HTR-8/SVneo (cell line): ENCODE measurements at regions not wholly inside any gene's neighbourhood (a gene's known extent, or its start where the extent isn't known, plus 50 kb on each side); places are given as distances from the start of the nearest gene placed in this dataset.
"Not testable (repeated sequence)": the region's sequence is repeated elsewhere in the genome, so short reads cannot be mapped to it uniquely, and the experiment has no call there.

ENCODE experiments used
- DNase-seq: peaks from one replicate; pipeline ENCODE4 v3.0.0; 2011; ENCODE audit warnings: low spot score, mixed read lengths; ENCODE audit not compliant: insufficient read length
- FAIRE-seq: peaks from 2 replicates; lab custom pipeline; 2011; peaks lifted over from hg19 to GRCh38; lab: Jason Lieb, UNC

DNA sequence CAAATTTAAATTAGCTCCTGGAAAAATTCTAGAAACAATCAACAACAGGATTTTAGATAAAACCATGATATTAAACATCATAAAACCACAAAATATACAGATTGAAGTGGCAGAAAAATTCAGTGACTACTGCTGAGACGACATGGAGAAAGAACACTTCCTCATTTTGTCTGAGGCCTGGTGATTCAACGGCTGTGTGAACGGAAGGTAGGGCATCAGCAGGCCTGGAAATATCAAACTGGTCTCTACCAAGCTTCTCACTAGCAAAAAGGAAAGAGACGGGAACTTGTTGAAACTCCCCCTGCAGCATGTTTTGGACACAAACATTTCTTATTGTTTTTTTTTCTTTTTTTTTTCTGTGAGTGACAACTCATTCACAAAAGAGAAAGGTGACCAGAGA lies 58.0 kb upstream of the AHI1 start:
- no peak for FAIRE-seq

GRCh38 chr6:135557582-135557981 lies 60.0 kb upstream of the AHI1 start:
- FAIRE-seq (no peak), DNase-seq (no peak)

More for the DNA sequence above, 58.0 kb upstream of the AHI1 start:
- DNase-seq: no peak

- FAIRE-seq, DNase-seq: not testable (repeated sequence)
These were observed 68.1 kb upstream of the AHI1 start for GRCh38 chr6:135565605-135566004.

DNA sequence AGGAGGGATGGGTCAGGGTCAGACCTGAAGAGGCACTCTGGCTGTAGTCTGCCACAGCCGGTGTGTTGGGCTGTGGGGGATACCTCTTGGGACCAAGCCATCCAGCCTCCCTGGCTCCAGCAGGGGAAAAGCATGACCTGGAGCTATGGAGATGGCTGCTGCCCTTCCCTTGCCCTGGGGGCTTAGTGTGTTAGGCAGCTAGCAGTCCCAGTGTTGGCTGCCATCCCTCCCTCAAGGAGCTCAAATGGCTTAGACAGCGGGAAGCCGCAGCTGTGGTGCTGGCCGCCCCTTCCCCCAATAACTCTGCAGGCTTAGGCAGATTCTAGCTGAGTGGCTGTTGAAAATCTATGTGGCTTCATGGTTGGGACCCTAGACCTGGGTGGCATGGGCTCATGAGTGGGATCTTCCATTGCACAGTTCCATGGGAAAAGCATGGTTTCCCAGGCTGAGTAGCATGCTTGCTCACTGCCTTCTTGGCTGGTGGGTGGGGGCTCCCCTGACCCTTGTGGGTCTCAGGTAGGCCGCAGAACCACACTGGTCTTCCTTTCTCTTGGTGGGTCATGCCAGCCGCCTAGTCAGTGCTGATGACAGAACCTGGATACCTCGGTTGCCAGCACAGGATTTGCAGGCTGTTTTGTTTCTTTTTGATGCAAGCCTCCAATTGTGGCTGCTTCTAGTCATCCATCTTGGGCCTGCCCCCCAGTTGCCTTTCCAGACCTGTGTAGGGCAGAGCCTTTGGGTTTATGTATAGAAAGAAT lies 69.0 kb upstream of the AHI1 start:
- FAIRE-seq (no peak), DNase-seq (no peak)

GRCh38 chr6:135567375-135568083 lies 70.0 kb upstream of the AHI1 start:
- FAIRE-seq: no peak
- no peak for DNase-seq

DNA sequence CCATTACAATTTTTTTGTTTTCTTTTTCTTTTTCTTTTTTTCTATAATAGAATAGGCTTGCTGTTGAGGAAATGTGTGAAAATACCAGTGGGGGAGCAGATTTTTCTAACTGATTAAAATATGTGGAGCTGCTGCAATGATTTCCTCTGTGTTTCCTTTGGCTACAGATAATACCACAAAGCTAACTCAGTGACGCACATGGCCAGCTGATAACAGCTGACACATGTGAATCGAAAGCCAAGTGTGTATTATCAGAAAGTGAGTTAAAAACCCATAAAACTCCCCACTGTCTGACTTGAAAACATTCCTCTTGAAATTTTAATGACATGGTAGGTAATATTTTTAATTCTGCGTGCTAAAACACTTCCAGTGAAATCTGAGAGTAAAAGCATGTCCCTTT lies 70.8 kb upstream of the AHI1 start:
- DNase-seq: peak; percentile 34

DNA sequence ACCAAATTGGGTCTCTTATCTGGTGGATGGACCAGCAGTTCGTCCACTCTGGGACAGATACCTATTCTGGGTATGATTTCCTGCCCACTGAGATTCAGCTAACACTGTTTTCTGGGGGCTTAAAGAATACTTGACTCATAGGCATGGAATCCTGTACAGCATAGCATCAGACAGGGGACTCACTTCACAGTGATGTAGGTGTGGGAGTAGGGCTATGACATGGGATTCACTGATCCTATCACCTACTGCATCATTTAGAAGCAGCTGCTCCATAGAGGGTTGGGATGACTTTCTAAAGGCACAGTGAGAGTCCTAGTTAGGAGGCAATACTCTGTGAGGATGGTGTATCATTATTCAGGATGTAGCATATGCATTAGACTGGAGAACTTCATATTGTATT lies 74.5 kb upstream of the AHI1 start:
- FAIRE-seq (no peak), DNase-seq (no peak)

More for the DNA sequence above, 70.8 kb upstream of the AHI1 start:
- FAIRE-seq: no peak

GRCh38 chr6:135575629-135576028 lies 78.1 kb upstream of the AHI1 start:
- FAIRE-seq (no peak), DNase-seq (no peak)

- FAIRE-seq: no peak
- DNase-seq: no peak
These were observed 78.5 kb upstream of the AHI1 start for GRCh38 chr6:135576055-135576454.

DNA sequence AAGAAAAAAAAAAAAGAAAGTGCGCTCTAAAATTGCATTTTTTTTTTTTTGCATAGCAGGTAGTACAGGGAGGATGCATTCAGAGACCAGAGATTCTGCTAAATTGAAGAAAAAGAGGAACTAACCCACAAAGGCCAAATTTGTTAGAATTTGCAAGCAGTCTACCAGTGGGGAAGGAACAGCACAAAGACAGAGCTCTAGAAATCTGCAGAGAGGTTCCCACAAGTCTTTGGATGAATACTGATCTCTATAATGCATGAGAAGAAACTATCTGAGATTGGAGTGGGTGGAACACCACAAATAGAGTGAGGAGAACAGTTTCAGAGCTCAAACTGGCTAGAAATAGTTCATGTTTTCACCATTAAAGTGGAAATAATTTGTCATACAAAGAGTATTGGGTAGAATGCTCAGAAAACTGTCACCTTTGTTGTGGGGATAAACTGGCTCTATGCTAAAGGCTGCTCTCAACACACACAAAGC lies 79.6 kb upstream of the AHI1 start:
- FAIRE-seq (no peak), DNase-seq (no peak)

GRCh38 chr6:135578976-135579375 lies 81.4 kb upstream of the AHI1 start:
- no peak for DNase-seq
- FAIRE-seq: no peak

GRCh38 chr6:135581211-135581610 lies 83.7 kb upstream of the AHI1 start:
- FAIRE-seq (no peak), DNase-seq (no peak)

GRCh38 chr6:135583256-135583761 lies 85.8 kb upstream of the AHI1 start:
- DNase-seq (no peak), FAIRE-seq (no peak)

- DNase-seq: no peak
- FAIRE-seq: no peak
These were observed 88.8 kb upstream of the AHI1 start for GRCh38 chr6:135586388-135586787.

DNA sequence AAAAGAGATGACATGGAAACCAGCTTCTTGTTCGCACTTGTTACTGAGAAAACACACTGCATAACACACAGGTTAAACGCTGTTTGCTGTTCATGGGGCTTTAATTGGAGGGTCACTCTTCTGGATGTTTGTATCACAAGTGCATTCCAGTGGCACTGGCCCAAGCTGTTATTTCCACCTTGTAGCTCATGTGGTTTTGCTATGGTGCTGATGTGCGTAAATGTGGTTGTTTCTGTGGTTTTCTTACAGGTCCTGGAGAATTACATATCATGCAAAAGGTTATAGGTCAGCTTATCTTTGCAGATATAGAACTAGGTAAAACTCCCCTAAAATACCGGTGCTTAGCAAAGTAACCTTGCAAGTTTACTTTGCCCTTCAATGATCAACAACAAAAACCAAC lies 89.3 kb upstream of the AHI1 start:
- DNase-seq (no peak), FAIRE-seq (no peak)

- FAIRE-seq (no peak), DNase-seq (no peak)
These were observed 94.7 kb upstream of the AHI1 start for GRCh38 chr6:135592276-135592675.

DNA sequence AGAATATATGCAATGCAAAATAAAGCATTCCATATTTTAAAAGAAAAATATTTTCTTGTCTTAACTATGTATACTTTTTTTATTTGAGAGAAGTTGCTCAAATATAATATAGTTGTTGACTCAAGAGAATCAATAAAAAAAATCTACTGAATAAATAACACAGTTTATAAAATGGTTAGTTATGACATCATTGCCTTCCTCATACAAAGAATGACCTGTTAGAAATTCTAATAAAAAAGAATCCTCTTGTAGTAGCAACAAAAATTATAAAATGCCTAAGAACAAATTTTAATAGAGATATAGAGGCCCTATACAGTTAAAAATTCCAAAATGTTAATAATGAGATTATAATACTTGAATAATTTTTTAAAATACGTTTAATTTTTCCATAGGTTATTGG lies 96.5 kb upstream of the AHI1 start:
- no peak for FAIRE-seq
- no peak for DNase-seq

DNA sequence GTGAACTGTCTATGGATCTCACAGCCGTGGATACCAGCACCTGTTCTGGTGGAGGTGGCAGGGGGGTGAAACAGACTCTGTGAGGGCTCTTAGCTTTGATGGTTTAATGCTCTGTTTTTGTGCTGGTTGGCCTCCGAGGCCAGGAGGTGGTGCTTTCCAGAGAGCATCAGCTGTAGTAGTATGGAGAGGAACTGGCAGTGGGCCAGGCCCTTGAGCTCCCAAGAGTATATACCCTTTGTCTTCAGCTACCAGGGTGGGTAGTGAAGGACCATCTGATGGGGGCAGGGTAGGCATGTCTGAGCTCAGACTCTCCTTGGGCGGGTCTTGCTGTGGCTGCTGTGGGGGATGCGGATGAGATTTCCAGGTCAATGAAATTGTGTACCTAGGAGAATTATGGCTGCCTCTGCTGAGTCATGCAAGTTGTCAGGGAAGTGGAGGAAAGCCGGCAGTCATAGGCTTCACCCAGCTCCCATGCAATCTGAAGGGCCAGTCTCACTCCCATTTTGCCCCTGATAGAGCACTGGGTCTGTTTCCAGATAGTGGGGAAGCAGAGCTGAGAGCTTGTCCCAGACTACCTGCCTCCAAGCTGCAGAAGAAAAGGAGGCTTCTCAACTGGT lies 102.7 kb upstream of the AHI1 start:
- FAIRE-seq (no peak), DNase-seq (no peak)

GRCh38 chr6:135600931-135601330 lies 103.4 kb upstream of the AHI1 start:
- DNase-seq: no peak

DNA sequence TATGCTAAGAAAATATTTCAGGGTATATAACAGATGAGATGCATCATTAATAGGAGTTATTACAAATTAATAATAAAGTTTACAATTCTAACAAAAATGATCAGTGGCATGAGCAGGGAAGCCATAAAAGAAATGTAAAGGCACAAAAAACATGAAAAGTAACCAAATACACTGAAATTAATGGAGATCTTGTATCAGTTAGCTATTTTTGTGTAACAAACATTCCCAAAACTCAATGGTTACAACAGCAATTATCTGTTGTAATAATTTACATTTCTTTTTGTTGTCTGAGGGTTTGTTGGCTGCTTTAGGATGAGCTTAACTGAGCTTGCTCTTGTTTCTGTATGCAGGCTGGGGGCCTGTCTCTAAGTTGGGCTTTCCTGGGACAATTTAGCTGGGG lies 104.3 kb upstream of the AHI1 start:
- DNase-seq: no peak
- no peak for FAIRE-seq

More at GRCh38 chr6:135600931-135601330, 103.4 kb upstream of the AHI1 start:
- FAIRE-seq: no peak

DNA sequence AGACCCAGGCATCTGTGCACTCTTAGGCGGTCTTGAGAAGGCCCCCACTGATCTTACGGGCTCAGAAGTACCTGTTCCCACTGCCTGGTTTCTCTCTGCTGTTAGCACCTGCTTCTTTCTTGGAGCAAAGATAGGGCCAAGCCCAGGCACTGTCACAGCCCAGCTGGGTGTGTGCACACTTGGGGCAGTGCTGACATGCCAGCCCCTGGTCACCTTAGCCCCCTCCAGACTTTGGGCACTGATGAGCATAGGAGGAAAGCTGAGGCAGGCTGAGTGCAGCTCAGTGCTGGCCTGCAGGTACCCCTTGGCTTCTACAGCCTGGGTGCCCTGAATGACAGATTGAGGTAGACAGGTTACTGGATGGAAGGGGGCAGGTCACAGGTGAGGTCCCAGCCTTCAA lies 105.7 kb upstream of the AHI1 start:
- no peak for FAIRE-seq
- DNase-seq: no peak
